Esophagus muscularis mucosa (tissue), 3 donors: ENCODE measurements at regions not wholly inside any gene's neighbourhood (a gene's known extent, or its start where the extent isn't known, plus 50 kb on each side); places are given as distances from the start of the nearest gene placed in this dataset.

Experiments
- POLR2AphosphoS5 ChIP-seq, 2 donors: sonication (generic); formaldehyde crosslinking; IDR thresholded peaks; one replicate each; pipeline ENCODE4 v1.6.1; 2017; ENCODE audit warnings: antibody characterized with exemption in 2 of 2
- TF ChIP-seq, protein P1 (sequence below), 3 experiments: fragments of 200-600 bp in 2 of 3; fragments of 450-650 bp in 1 of 3; sonication (generic) in 2 of 3; IDR thresholded peaks; one replicate each; pipeline ENCODE4 v1.5.1; 2017 to 2019; ENCODE audit warnings: antibody characterized with exemption in 3 of 3, mild to moderate bottlenecking in 2 of 3, moderate library complexity in 1 of 3

GRCh38 chr2:12412898-12413305 is 303.8 kb upstream of the TRIB2 start:
- TF ChIP-seq, protein P1, sequence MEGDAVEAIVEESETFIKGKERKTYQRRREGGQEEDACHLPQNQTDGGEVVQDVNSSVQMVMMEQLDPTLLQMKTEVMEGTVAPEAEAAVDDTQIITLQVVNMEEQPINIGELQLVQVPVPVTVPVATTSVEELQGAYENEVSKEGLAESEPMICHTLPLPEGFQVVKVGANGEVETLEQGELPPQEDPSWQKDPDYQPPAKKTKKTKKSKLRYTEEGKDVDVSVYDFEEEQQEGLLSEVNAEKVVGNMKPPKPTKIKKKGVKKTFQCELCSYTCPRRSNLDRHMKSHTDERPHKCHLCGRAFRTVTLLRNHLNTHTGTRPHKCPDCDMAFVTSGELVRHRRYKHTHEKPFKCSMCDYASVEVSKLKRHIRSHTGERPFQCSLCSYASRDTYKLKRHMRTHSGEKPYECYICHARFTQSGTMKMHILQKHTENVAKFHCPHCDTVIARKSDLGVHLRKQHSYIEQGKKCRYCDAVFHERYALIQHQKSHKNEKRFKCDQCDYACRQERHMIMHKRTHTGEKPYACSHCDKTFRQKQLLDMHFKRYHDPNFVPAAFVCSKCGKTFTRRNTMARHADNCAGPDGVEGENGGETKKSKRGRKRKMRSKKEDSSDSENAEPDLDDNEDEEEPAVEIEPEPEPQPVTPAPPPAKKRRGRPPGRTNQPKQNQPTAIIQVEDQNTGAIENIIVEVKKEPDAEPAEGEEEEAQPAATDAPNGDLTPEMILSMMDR (IDR thresholded peaks at IDR 0.05): no peak
- TF ChIP-seq POLR2AphosphoS5 (IDR thresholded peaks at IDR 0.05): no peak
